Skeletal muscle satellite cell (primary cell): ENCODE measurements at regions not wholly inside any gene's neighbourhood (a gene's known extent, or its start where the extent isn't known, plus 50 kb on each side); places are given as distances from the start of the nearest gene placed in this dataset.

Experiments
- H3K27me3 ChIP-seq: 2 replicates; pipeline ENCODE4 v1.7.0; 2013; ENCODE audit warnings: low read length; ENCODE audit not compliant: control insufficient read depth, insufficient read depth
- H3K36me3 ChIP-seq: 2 replicates; pipeline ENCODE4 v1.7.0; 2013; ENCODE audit warnings: mild to moderate bottlenecking, control low read depth, low read length; ENCODE audit not compliant: insufficient read depth
- H3K4me1 ChIP-seq: 2 replicates; pipeline ENCODE4 v1.7.0; 2013; ENCODE audit warnings: low read length; ENCODE audit not compliant: control insufficient read depth, insufficient read depth
- H3K4me2 ChIP-seq: 2 replicates; pipeline ENCODE4 v1.7.0; 2013; ENCODE audit warnings: mild to moderate bottlenecking, low read length
- H3K4me3 ChIP-seq: 2 replicates; pipeline ENCODE4 v1.7.0; 2013; ENCODE audit warnings: low read length
- H3K9ac ChIP-seq: 2 replicates; pipeline ENCODE4 v1.7.0; 2013; ENCODE audit warnings: mild to moderate bottlenecking, low read depth, low read length, moderate library complexity
- H3K9me3 ChIP-seq: replicated peaks from 2 replicates; pipeline ENCODE4 v1.7.0; 2013; ENCODE audit warnings: mild to moderate bottlenecking, control low read depth, low read length

GRCh38 chr15:85967553-85967952 is 112.1 kb upstream of the AGBL1 start:
- Histone ChIP-seq H3K4me3 (no peak overlapping the region), H3K9me3 (no peaks in the 10 kb centered on the region), H3K4me1 (no peaks in the 10 kb centered on the region), H3K4me2 (no peak overlapping the region), H3K36me3 (no peaks in the 10 kb centered on the region), H3K27me3 (no peaks in the 10 kb centered on the region), H3K9ac (no peak overlapping the region)

GRCh38 chr15:85972805-85973540 is 106.7 kb upstream of the AGBL1 start:
- Histone ChIP-seq H3K4me2 (no peak overlapping the region), H3K4me1 (peaks cover 16% of the 10 kb centered on the region), H3K27me3 (no peaks in the 10 kb centered on the region), H3K9me3 (no peaks in the 10 kb centered on the region), H3K36me3 (no peaks in the 10 kb centered on the region), H3K4me3 (no peak overlapping the region), H3K9ac (no peak overlapping the region)

GRCh38 chr15:85973584-85974347 is 105.9 kb upstream of the AGBL1 start:
- peak overlapping the region; percentile 2 for H3K4me2 ChIP-seq
- no peak overlapping the region for H3K9ac ChIP-seq
- H3K27me3 ChIP-seq, result no peaks in the 10 kb centered on the region
- H3K9me3 ChIP-seq, result no peaks in the 10 kb centered on the region
- peaks cover 16% of the 10 kb centered on the region for H3K4me1 ChIP-seq
- H3K36me3 ChIP-seq, result no peaks in the 10 kb centered on the region
- H3K4me3 ChIP-seq, result no peak overlapping the region

- Histone ChIP-seq H3K9me3 (no peaks in the 10 kb centered on the region), H3K4me2 (peak overlapping the region; percentile 2), H3K27me3 (no peaks in the 10 kb centered on the region), H3K4me3 (no peak overlapping the region), H3K36me3 (no peaks in the 10 kb centered on the region), H3K9ac (no peak overlapping the region), H3K4me1 (peaks cover 16% of the 10 kb centered on the region)
Measured at GRCh38 chr15:85974348-85974705, 105.3 kb upstream of the AGBL1 start.

GRCh38 chr15:85974742-85975141 is 104.9 kb upstream of the AGBL1 start:
- H3K9ac ChIP-seq, result no peak overlapping the region
- H3K9me3 ChIP-seq, result no peaks in the 10 kb centered on the region
- peaks cover 16% of the 10 kb centered on the region for H3K4me1 ChIP-seq
- H3K27me3 ChIP-seq, result no peaks in the 10 kb centered on the region
- no peak overlapping the region for H3K4me2 ChIP-seq
- H3K4me3 ChIP-seq, result no peak overlapping the region
- no peaks in the 10 kb centered on the region for H3K36me3 ChIP-seq

GRCh38 chr15:85976102-85976501 is 103.6 kb upstream of the AGBL1 start:
- no peaks in the 10 kb centered on the region for H3K36me3 ChIP-seq
- no peak overlapping the region for H3K9ac ChIP-seq
- H3K9me3 ChIP-seq, result no peaks in the 10 kb centered on the region
- H3K4me1 ChIP-seq, result peaks cover 16% of the 10 kb centered on the region
- H3K4me2 ChIP-seq, result no peak overlapping the region
- no peaks in the 10 kb centered on the region for H3K27me3 ChIP-seq
- H3K4me3 ChIP-seq, result no peak overlapping the region

- Histone ChIP-seq H3K4me3 (no peak overlapping the region), H3K4me1 (peaks cover 16% of the 10 kb centered on the region), H3K9ac (no peak overlapping the region), H3K9me3 (no peaks in the 10 kb centered on the region), H3K4me2 (no peak overlapping the region), H3K36me3 (no peaks in the 10 kb centered on the region), H3K27me3 (no peaks in the 10 kb centered on the region)
Measured at GRCh38 chr15:85976986-85977385, 102.7 kb upstream of the AGBL1 start.

- H3K27me3 ChIP-seq, result no peaks in the 10 kb centered on the region
- no peak overlapping the region for H3K9ac ChIP-seq
- no peaks in the 10 kb centered on the region for H3K36me3 ChIP-seq
- H3K4me3 ChIP-seq, result no peak overlapping the region
- no peak overlapping the region for H3K4me2 ChIP-seq
- no peaks in the 10 kb centered on the region for H3K9me3 ChIP-seq
- H3K4me1 ChIP-seq, result peaks cover 16% of the 10 kb centered on the region
Measured at GRCh38 chr15:85977586-85977985, 102.1 kb upstream of the AGBL1 start.

GRCh38 chr15:85979929-85980328 is 99.7 kb upstream of the AGBL1 start:
- H3K27me3 ChIP-seq, result no peaks in the 10 kb centered on the region
- H3K36me3 ChIP-seq, result no peaks in the 10 kb centered on the region
- no peak overlapping the region for H3K4me2 ChIP-seq
- H3K9ac ChIP-seq, result no peak overlapping the region
- no peaks in the 10 kb centered on the region for H3K9me3 ChIP-seq
- H3K4me3 ChIP-seq, result no peak overlapping the region
- H3K4me1 ChIP-seq, result peaks cover 3% of the 10 kb centered on the region

GRCh38 chr15:85980946-85981345 is 98.7 kb upstream of the AGBL1 start:
- Histone ChIP-seq H3K9me3 (no peaks in the 10 kb centered on the region), H3K4me2 (no peak overlapping the region)

GRCh38 chr15:85984241-85984640 is 95.4 kb upstream of the AGBL1 start:
- Histone ChIP-seq H3K4me1 (no peaks in the 10 kb centered on the region), H3K36me3 (no peaks in the 10 kb centered on the region), H3K4me2 (no peak overlapping the region), H3K9me3 (no peaks in the 10 kb centered on the region), H3K4me3 (no peak overlapping the region), H3K9ac (no peak overlapping the region), H3K27me3 (no peaks in the 10 kb centered on the region)

More at GRCh38 chr15:85980946-85981345, 98.7 kb upstream of the AGBL1 start:
- no peaks in the 10 kb centered on the region for H3K36me3 ChIP-seq
- H3K4me3 ChIP-seq, result no peak overlapping the region
- no peaks in the 10 kb centered on the region for H3K27me3 ChIP-seq
- peaks cover 3% of the 10 kb centered on the region for H3K4me1 ChIP-seq
- H3K9ac ChIP-seq, result no peak overlapping the region

- Histone ChIP-seq H3K4me1 (no peaks in the 10 kb centered on the region), H3K4me2 (no peak overlapping the region), H3K36me3 (no peaks in the 10 kb centered on the region), H3K9me3 (no peaks in the 10 kb centered on the region), H3K9ac (no peak overlapping the region), H3K27me3 (no peaks in the 10 kb centered on the region), H3K4me3 (no peak overlapping the region)
Measured at GRCh38 chr15:85986116-85986515, 93.6 kb upstream of the AGBL1 start.
